GM12878 (cell line): ENCODE measurements at regions not wholly inside any gene's neighbourhood (a gene's known extent, or its start where the extent isn't known, plus 50 kb on each side); places are given as distances from the start of the nearest gene placed in this dataset.

Source experiments
- ATAC-seq: fragments of 200-7000 bp; cut with Tn5 transposase; 3 replicates; pipeline ENCODE4 v1.9.1; 2020; ENCODE audit warnings: mild to moderate bottlenecking, moderate library complexity
- BruUV-seq: library from RNA; stranded (reverse); fragments of 400-500 nt; replicated peaks from 2 replicates; lab custom pipeline; 2021; lab: Mats Ljungman, UMichigan
- CTCF ChIA-PET: fragments of 300-600 bp; sonication (Branson Sonifier 250); formaldehyde crosslinking; extraction: SDS; loops from one replicate; lab custom pipeline; 2021; ENCODE audit warnings: inconsistent platforms; lab: Yijun Ruan, JAX
- POLR2A ChIA-PET: fragments of 350-600 bp; formaldehyde crosslinking; extraction: SDS; loops from one replicate; lab custom pipeline; 2021; ENCODE audit warnings: inconsistent platforms; lab: Charles Lee
- RAD21 ChIA-PET: fragments of 300-600 bp; sonication (Branson Sonifier 250); formaldehyde crosslinking; loops from one replicate; lab custom pipeline; 2023; ENCODE audit warnings: antibody characterized with exemption; ENCODE audit not compliant: unreplicated experiment; lab: Charles Lee
- SMC1A ChIA-PET: fragments of 300-600 bp; sonication (Branson Sonifier 250); formaldehyde crosslinking; loops from one replicate; lab custom pipeline; 2023; ENCODE audit not compliant: unreplicated experiment, uncharacterized antibody; lab: Charles Lee
- DNase-seq: peaks from one replicate; pipeline ENCODE4 v3.0.0-alpha.2; 2011; ENCODE audit warnings: low read depth, low spot score
- FAIRE-seq: peaks from 3 replicates; lab custom pipeline; 2011; peaks lifted over from hg19 to GRCh38; lab: Jason Lieb, UNC
- H2AFZ ChIP-seq: 2 replicates; pipeline ENCODE4 v1.6.0; 2011; ENCODE audit warnings: low read depth, low read length, control low read depth; ENCODE audit not compliant: control insufficient read depth
- H3K27ac ChIP-seq: 2 replicates; pipeline ENCODE4 v1.5.1; 2011; ENCODE audit warnings: control low read depth; ENCODE audit not compliant: control insufficient read depth, insufficient read depth
- H3K27me3 ChIP-seq, 2 experiments: replicated peaks in 1 of 2; 2 replicates each; pipeline versions ENCODE4 v1.6.0 to v1.6.1; 2011; ENCODE audit warnings: low read length in 1 of 2; ENCODE audit not compliant: control insufficient read depth in 2 of 2, insufficient read depth in 2 of 2
- H3K36me3 ChIP-seq, 2 experiments: 2 replicates each; pipeline ENCODE4 v1.5.1; 2011; ENCODE audit warnings: low read length in 1 of 2; ENCODE audit not compliant: control insufficient read depth in 2 of 2, insufficient read depth in 2 of 2
- H3K4me1 ChIP-seq: 2 replicates; pipeline ENCODE4 v1.6.1; 2011; ENCODE audit warnings: mild to moderate bottlenecking, low read length, moderate library complexity, mixed read lengths; ENCODE audit not compliant: control insufficient read depth, insufficient read depth
- H3K4me2 ChIP-seq: 2 replicates; pipeline ENCODE4 v1.6.0; 2011; ENCODE audit warnings: control low read depth; ENCODE audit not compliant: control insufficient read depth, insufficient read depth
- H3K4me3 ChIP-seq: fragments of 200-600 bp; sonication (generic); 2 replicates; pipeline ENCODE4 v1.5.1; 2016
- H3K79me2 ChIP-seq: 2 replicates; pipeline ENCODE4 v1.6.0; 2011; ENCODE audit warnings: low read length; ENCODE audit not compliant: control insufficient read depth, insufficient read depth
- H3K9ac ChIP-seq: 2 replicates; pipeline ENCODE4 v1.8.0; 2011; ENCODE audit warnings: low read length, control low read depth, mixed read lengths; ENCODE audit not compliant: control insufficient read depth, insufficient read depth
- H3K9me3 ChIP-seq: replicated peaks from 3 replicates; pipeline ENCODE4 v1.5.1; 2011; ENCODE audit warnings: mild to moderate bottlenecking, low read length; ENCODE audit not compliant: control insufficient read depth, insufficient read depth
- H4K20me1 ChIP-seq: 2 replicates; pipeline ENCODE4 v1.6.0; 2011; ENCODE audit not compliant: control insufficient read depth, insufficient read depth
- CBX3 ChIP-seq: fragments of 200-600 bp; sonication (generic); IDR thresholded peaks from 2 replicates; pipeline ENCODE4 v1.6.1; 2016; ENCODE audit warnings: low read depth, borderline replicate concordance
- MEF2B ChIP-seq: fragments of 450-650 bp; IDR thresholded peaks from 2 replicates; pipeline ENCODE4 v1.6.1; 2018; ENCODE audit warnings: mild to moderate bottlenecking, moderate library complexity; ENCODE audit not compliant: partially characterized antibody, poor library complexity, severe bottlenecking
- NR2C1 ChIP-seq: fragments of 450-650 bp; IDR thresholded peaks from 2 replicates; pipeline ENCODE4 v1.6.1; 2017; ENCODE audit warnings: antibody characterized with exemption, mild to moderate bottlenecking, moderate library complexity
- RAD21 ChIP-seq: IDR thresholded peaks from 2 replicates; pipeline ENCODE4 v1.6.1; 2011; ENCODE audit warnings: mild to moderate bottlenecking, low read depth, low read length, moderate library complexity; ENCODE audit not compliant: insufficient read depth
- SMC3 ChIP-seq: IDR thresholded peaks from 2 replicates; pipeline ENCODE4 v1.6.1; 2011; ENCODE audit warnings: low read length, improper control_type of control experiment, borderline replicate concordance
- YY1 ChIP-seq: IDR thresholded peaks from 2 replicates; pipeline ENCODE4 v1.6.1; 2011; ENCODE audit warnings: low read depth, mild to moderate bottlenecking, low read length
- WGBS: methylation state at CpG from one replicate; pipeline ENCODE4 v1.1.6; 2016; ENCODE audit warnings: low lambda C conversion rate; ENCODE audit not compliant: insufficient replicate concordance, insufficient coverage; ENCODE audit errors: missing lambda C conversion rate; 5-methylcytosine and 5-hydroxymethylcytosine counted together
- in situ Hi-C: fragments of 300-500 bp; cut with MboI; formaldehyde crosslinking; loops from 9 replicates; pipeline ENCODE4 v1.14.3; 2018; ENCODE audit warnings: mixed read lengths
- intact Hi-C: fragments of 100-400 bp; cut with micrococcal nuclease; formaldehyde crosslinking; loops from one replicate; pipeline ENCODE4 v1.14.2; 2022; ENCODE audit not compliant: unreplicated experiment
- TF ChIP-seq, protein P1 (sequence below), 3 experiments: IDR thresholded peaks in 2 of 3; conservative IDR thresholded peaks in 1 of 3; 2 replicates each; pipeline ENCODE4 v1.5.1; 2011; ENCODE audit warnings: low read depth in 3 of 3, low read length in 3 of 3, mild to moderate bottlenecking in 3 of 3, control low read depth in 2 of 3, moderate library complexity in 2 of 3, inconsistent platforms in 1 of 3, mixed read lengths in 1 of 3; ENCODE audit not compliant: control insufficient read depth in 2 of 3, insufficient read depth in 1 of 3; ENCODE audit errors: extremely low read depth in 1 of 3

DNA sequence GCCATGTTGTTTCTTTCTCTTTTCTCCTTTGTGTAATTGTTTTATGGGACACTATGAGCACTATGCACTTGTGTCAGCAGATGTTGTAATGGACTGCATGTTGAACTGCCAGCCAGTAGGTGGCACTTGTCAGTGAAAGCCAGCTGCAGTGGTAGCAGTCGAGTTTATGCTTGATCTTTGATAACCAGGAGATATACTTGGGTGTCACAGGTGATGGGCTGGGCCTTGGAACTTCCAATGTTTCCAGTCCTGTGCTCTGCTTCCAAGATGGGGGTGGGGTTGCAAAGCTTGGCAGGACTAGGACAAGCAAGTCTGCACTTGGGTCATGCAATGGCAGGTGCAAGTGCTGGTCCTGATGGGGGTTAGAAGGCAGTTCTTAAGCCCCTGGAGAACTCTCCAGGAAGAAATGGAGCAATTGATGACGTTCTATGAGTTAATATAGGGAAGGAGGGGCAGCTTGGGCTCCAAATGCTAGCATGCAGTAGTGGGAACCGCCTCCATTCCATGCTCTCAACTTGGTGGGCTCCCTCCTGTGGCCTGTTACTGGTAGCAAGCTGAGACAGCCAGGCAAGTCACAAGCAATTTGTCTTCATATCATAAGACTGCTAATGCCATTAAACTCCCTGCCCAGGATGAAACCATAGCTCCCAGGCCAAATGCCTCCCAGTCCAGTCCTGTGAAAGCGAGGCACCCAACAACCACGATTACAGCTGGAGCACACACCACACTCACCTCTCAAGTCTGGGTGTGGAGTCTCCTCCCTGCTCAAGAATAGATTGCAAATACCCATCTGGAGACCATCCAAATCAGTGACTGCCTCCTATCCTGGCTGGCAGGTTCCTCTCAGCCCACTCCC lies 287.2 kb downstream of the CGGBP1 start:
- SMC1A ChIA-PET = interaction anchor here (0.7 to 2.1 kb wide), 9 partner anchors 13 to 341 kb away, joined by 3 to 11 read pairs (median 4); no protein-coding TSS in a partner anchor
- H3K9me3 ChIP-seq = no peaks in the 10 kb centered on the region; the same call in 2 of the 3 replicates
- POLR2A ChIA-PET = no interaction called here
- intact Hi-C loops (loop anchor here (1.0 to 5.0 kb wide), 4 partner anchors 232 to 419 kb away; no protein-coding TSS in a partner anchor), in situ Hi-C loops (loop anchor here (10.0 kb wide), 2 partner anchors 233 to 403 kb away; no protein-coding TSS in a partner anchor)
- FAIRE-seq (no peak), DNase-seq (peak; percentile 8), ATAC-seq (peak; percentile 96)
- H3K79me2 ChIP-seq = no peaks in the 10 kb centered on the region
- no peak overlapping the region for H3K27ac ChIP-seq
- 21% methylated on average over 5 of the region's 5 CpGs for WGBS
- BruUV-seq = no TSS peak
- H3K36me3 ChIP-seq = no peaks in the 10 kb centered on the region
- CTCF ChIA-PET = interaction anchor here (0.7 to 2.6 kb wide), 18 partner anchors 8 to 409 kb away, joined by 3 to 17 read pairs (median 3); no protein-coding TSS in a partner anchor
- TF ChIP-seq YY1 (peak; percentile 18; the same call in 1 of the 2 replicates), RAD21 (peak; percentile 61), SMC3 (peak; percentile 84), NR2C1 (no peak), CBX3 (no peak), MEF2B (no peak)
- TF ChIP-seq, protein P1, sequence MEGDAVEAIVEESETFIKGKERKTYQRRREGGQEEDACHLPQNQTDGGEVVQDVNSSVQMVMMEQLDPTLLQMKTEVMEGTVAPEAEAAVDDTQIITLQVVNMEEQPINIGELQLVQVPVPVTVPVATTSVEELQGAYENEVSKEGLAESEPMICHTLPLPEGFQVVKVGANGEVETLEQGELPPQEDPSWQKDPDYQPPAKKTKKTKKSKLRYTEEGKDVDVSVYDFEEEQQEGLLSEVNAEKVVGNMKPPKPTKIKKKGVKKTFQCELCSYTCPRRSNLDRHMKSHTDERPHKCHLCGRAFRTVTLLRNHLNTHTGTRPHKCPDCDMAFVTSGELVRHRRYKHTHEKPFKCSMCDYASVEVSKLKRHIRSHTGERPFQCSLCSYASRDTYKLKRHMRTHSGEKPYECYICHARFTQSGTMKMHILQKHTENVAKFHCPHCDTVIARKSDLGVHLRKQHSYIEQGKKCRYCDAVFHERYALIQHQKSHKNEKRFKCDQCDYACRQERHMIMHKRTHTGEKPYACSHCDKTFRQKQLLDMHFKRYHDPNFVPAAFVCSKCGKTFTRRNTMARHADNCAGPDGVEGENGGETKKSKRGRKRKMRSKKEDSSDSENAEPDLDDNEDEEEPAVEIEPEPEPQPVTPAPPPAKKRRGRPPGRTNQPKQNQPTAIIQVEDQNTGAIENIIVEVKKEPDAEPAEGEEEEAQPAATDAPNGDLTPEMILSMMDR (IDR thresholded peaks at IDR 0.05 in 2 of 3, conservative IDR thresholded peaks at IDR 0.05 in 1 of 3; ENCODE audit: control insufficient read depth in 2 of 3, extremely low read depth in 1 of 3, insufficient read depth in 1 of 3, low read depth in 3 of 3, low read length in 3 of 3) = peak; percentile 73 to 87 (median 82)
- no peak overlapping the region for H3K4me2 ChIP-seq
- H3K4me1 ChIP-seq = no peaks in the 10 kb centered on the region
- H2AFZ ChIP-seq = no peak overlapping the region
- RAD21 ChIA-PET = interaction anchor here (0.9 to 1.8 kb wide), 7 partner anchors 14 to 409 kb away, joined by 3 to 9 read pairs (median 3); no protein-coding TSS in a partner anchor
- H3K27me3 ChIP-seq = no peaks in the 10 kb centered on the region
- H4K20me1 ChIP-seq = no peaks in the 10 kb centered on the region
- no peak overlapping the region for H3K9ac ChIP-seq
- no peak overlapping the region for H3K4me3 ChIP-seq
